ENCODE measurements at regions not wholly inside any gene's neighbourhood (a gene's known extent, or its start where the extent isn't known, plus 50 kb on each side); places are given as distances from the start of the nearest gene placed in this dataset.

- Histone ChIP-seq H3K27me3 (ENCODE audit: control insufficient read depth in 3 of 3, insufficient read depth in 3 of 3, low read length in 3 of 3) (peaks cover 0 to 2% (median 0%) of the 10 kb centered on the region in 3 donors), H3K27ac (ENCODE audit: low read depth in 1 of 3, low read length in 2 of 3) (no peak overlapping the region), H3K9me3 (ENCODE audit: control insufficient read depth in 2 of 2, insufficient read depth in 1 of 2, low read depth in 1 of 2, low read length in 1 of 2) (no peaks in the 10 kb centered on the region), H3K4me3 (ENCODE audit: low read depth in 1 of 3, low read length in 3 of 3) (no peak overlapping the region), H3K4me1 (ENCODE audit: control insufficient read depth in 3 of 3, insufficient read depth in 2 of 3, low read depth in 1 of 3, low read length in 2 of 3) (no peaks in the 10 kb centered on the region), H3K36me3 (ENCODE audit: control insufficient read depth in 3 of 3, insufficient read depth in 2 of 3, low read depth in 1 of 3, low read length in 3 of 3) (no peaks in the 10 kb centered on the region)
- FAIRE-seq (no peak), DNase-seq (no peak)
- WGBS, 3 donors = 66 to 88% (median 70%) methylated on average over 4 of the region's 4 CpGs
Measured at GRCh38 chr13:109919715-109920375, 133.5 kb upstream of the IRS2 start.

- Histone ChIP-seq H3K27me3 (ENCODE audit: control insufficient read depth in 3 of 3, insufficient read depth in 3 of 3, low read length in 3 of 3) (peaks cover 0 to 2% (median 0%) of the 10 kb centered on the region in 3 donors), H3K27ac (ENCODE audit: low read depth in 1 of 3, low read length in 2 of 3) (no peak overlapping the region), H3K4me3 (ENCODE audit: low read depth in 1 of 3, low read length in 3 of 3) (no peak overlapping the region), H3K4me1 (ENCODE audit: control insufficient read depth in 3 of 3, insufficient read depth in 2 of 3, low read depth in 1 of 3, low read length in 2 of 3) (no peaks in the 10 kb centered on the region), H3K36me3 (ENCODE audit: control insufficient read depth in 3 of 3, insufficient read depth in 2 of 3, low read depth in 1 of 3, low read length in 3 of 3) (no peaks in the 10 kb centered on the region), H3K9me3 (ENCODE audit: control insufficient read depth in 2 of 2, insufficient read depth in 1 of 2, low read depth in 1 of 2, low read length in 1 of 2) (no peaks in the 10 kb centered on the region)
- DNase-seq (no peak), FAIRE-seq (no peak)
- 83 to 87% (median 84%) methylated on average over 9 of the region's 9 CpGs for WGBS, 3 donors
Measured at GRCh38 chr13:109918179-109918711, 131.9 kb upstream of the IRS2 start.

GRCh38 chr13:109917422-109917821 lies 131.0 kb upstream of the IRS2 start:
- Histone ChIP-seq H3K9me3 (ENCODE audit: control insufficient read depth in 2 of 2, insufficient read depth in 1 of 2, low read depth in 1 of 2, low read length in 1 of 2) (no peaks in the 10 kb centered on the region), H3K4me3 (ENCODE audit: low read depth in 1 of 3, low read length in 3 of 3) (no peak overlapping the region), H3K36me3 (ENCODE audit: control insufficient read depth in 3 of 3, insufficient read depth in 2 of 3, low read depth in 1 of 3, low read length in 3 of 3) (no peaks in the 10 kb centered on the region), H3K4me1 (ENCODE audit: control insufficient read depth in 3 of 3, insufficient read depth in 2 of 3, low read depth in 1 of 3, low read length in 2 of 3) (no peaks in the 10 kb centered on the region), H3K27ac (ENCODE audit: low read depth in 1 of 3, low read length in 2 of 3) (no peak overlapping the region), H3K27me3 (ENCODE audit: control insufficient read depth in 3 of 3, insufficient read depth in 3 of 3, low read length in 3 of 3) (peaks cover 0 to 2% (median 0%) of the 10 kb centered on the region in 3 donors)
- DNase-seq (no peak), FAIRE-seq (no peak)
- WGBS, 3 donors = 31 to 57% (median 56%) methylated on average over 1 of the region's 1 CpG

GRCh38 chr13:109913936-109914510 lies 127.6 kb upstream of the IRS2 start:
- H3K4me3 ChIP-seq (ENCODE audit: low read depth in 1 of 3, low read length in 3 of 3) = no peak overlapping the region
- no peaks in the 10 kb centered on the region for H3K9me3 ChIP-seq (ENCODE audit: control insufficient read depth in 2 of 2, insufficient read depth in 1 of 2, low read depth in 1 of 2, low read length in 1 of 2)
- H3K4me1 ChIP-seq (ENCODE audit: control insufficient read depth in 3 of 3, insufficient read depth in 2 of 3, low read depth in 1 of 3, low read length in 2 of 3) = no peaks in the 10 kb centered on the region
- no peak overlapping the region for H3K27ac ChIP-seq (ENCODE audit: low read depth in 1 of 3, low read length in 2 of 3)
- no peaks in the 10 kb centered on the region for H3K27me3 ChIP-seq (ENCODE audit: control insufficient read depth in 3 of 3, insufficient read depth in 3 of 3, low read length in 3 of 3)
- 50 to 73% (median 72%) methylated on average over 3 of the region's 3 CpGs for WGBS, 3 donors
- FAIRE-seq (no peak), DNase-seq (no peak)
- no peaks in the 10 kb centered on the region for H3K36me3 ChIP-seq (ENCODE audit: control insufficient read depth in 3 of 3, insufficient read depth in 2 of 3, low read depth in 1 of 3, low read length in 3 of 3)

DNA sequence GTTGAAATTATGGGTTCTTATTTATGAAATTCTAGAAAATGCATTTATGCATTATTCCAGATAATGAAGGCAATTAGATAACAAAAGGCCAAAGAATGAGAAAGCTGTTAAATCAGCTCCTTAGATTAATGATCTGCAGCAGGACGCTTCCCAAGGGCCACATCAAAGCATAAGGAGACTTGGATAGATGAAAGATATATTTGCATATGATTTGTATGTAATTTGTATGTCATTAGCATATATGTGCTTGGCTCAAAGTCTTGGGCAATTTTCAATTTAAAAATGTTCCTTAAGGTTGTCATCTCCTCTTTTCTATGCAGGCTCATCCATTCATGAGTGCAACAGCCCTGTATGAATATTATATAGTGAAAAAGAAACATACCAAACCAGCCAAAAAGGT lies 126.8 kb upstream of the IRS2 start:
- Histone ChIP-seq H3K4me1 (ENCODE audit: control insufficient read depth in 3 of 3, insufficient read depth in 2 of 3, low read depth in 1 of 3, low read length in 2 of 3) (no peaks in the 10 kb centered on the region), H3K9me3 (ENCODE audit: control insufficient read depth in 2 of 2, insufficient read depth in 1 of 2, low read depth in 1 of 2, low read length in 1 of 2) (no peaks in the 10 kb centered on the region), H3K27me3 (ENCODE audit: control insufficient read depth in 3 of 3, insufficient read depth in 3 of 3, low read length in 3 of 3) (no peaks in the 10 kb centered on the region), H3K4me3 (ENCODE audit: low read depth in 1 of 3, low read length in 3 of 3) (no peak overlapping the region), H3K27ac (ENCODE audit: low read depth in 1 of 3, low read length in 2 of 3) (no peak overlapping the region), H3K36me3 (ENCODE audit: control insufficient read depth in 3 of 3, insufficient read depth in 2 of 3, low read depth in 1 of 3, low read length in 3 of 3) (no peaks in the 10 kb centered on the region)
- no peak for FAIRE-seq
- no peak for DNase-seq
- 55 to 69% (median 68%) methylated on average over 1 of the region's 1 CpG for WGBS, 3 donors

- H3K36me3 ChIP-seq (ENCODE audit: control insufficient read depth in 3 of 3, insufficient read depth in 2 of 3, low read depth in 1 of 3, low read length in 3 of 3) = no peaks in the 10 kb centered on the region
- WGBS, 3 donors = 59 to 77% (median 64%) methylated on average over 5 of the region's 5 CpGs
- no peak overlapping the region for H3K27ac ChIP-seq (ENCODE audit: low read depth in 1 of 3, low read length in 2 of 3)
- no peak for DNase-seq
- H3K9me3 ChIP-seq (ENCODE audit: control insufficient read depth in 2 of 2, insufficient read depth in 1 of 2, low read depth in 1 of 2, low read length in 1 of 2) = no peaks in the 10 kb centered on the region
- no peaks in the 10 kb centered on the region for H3K27me3 ChIP-seq (ENCODE audit: control insufficient read depth in 3 of 3, insufficient read depth in 3 of 3, low read length in 3 of 3)
- H3K4me3 ChIP-seq (ENCODE audit: low read depth in 1 of 3, low read length in 3 of 3) = no peak overlapping the region
- H3K4me1 ChIP-seq (ENCODE audit: control insufficient read depth in 3 of 3, insufficient read depth in 2 of 3, low read depth in 1 of 3, low read length in 2 of 3) = no peaks in the 10 kb centered on the region
- no peak for FAIRE-seq
Measured at GRCh38 chr13:109910194-109910593, 123.8 kb upstream of the IRS2 start.

DNA sequence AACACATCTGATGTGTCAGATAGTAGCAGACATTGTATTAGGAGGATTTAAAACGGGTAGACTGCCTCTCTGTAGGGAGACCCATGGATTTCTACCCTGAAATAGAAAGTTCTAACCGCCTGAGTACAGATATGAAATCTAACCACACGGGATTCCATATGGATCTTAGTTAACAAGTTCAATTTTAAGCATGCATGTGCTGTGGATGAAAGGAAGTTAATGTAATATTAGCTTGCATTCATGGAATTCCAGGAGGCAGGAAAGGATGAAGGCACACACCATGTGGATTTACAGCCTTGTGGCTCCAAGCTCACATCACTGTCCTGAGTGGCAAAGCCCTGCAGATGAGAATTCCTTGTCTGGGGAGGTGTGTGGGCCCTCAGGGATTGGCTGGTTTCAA lies 120.6 kb upstream of the IRS2 start:
- FAIRE-seq = no peak
- no peak for DNase-seq

GRCh38 chr13:109904218-109904617 lies 117.8 kb upstream of the IRS2 start:
- FAIRE-seq (no peak), DNase-seq (no peak)
- Histone ChIP-seq H3K4me1 (ENCODE audit: control insufficient read depth in 3 of 3, insufficient read depth in 2 of 3, low read depth in 1 of 3, low read length in 2 of 3) (no peaks in the 10 kb centered on the region), H3K36me3 (ENCODE audit: control insufficient read depth in 3 of 3, insufficient read depth in 2 of 3, low read depth in 1 of 3, low read length in 3 of 3) (no peaks in the 10 kb centered on the region), H3K4me3 (ENCODE audit: low read depth in 1 of 3, low read length in 3 of 3) (no peak overlapping the region), H3K9me3 (ENCODE audit: control insufficient read depth in 2 of 2, insufficient read depth in 1 of 2, low read depth in 1 of 2, low read length in 1 of 2) (no peaks in the 10 kb centered on the region), H3K27ac (ENCODE audit: low read depth in 1 of 3, low read length in 2 of 3) (no peak overlapping the region), H3K27me3 (ENCODE audit: control insufficient read depth in 3 of 3, insufficient read depth in 3 of 3, low read length in 3 of 3) (no peaks in the 10 kb centered on the region)
- WGBS, 3 donors = 56 to 66% (median 57%) methylated on average over 4 of the region's 4 CpGs

More for the DNA sequence above, 120.6 kb upstream of the IRS2 start:
- Histone ChIP-seq H3K27ac (ENCODE audit: low read depth in 1 of 3, low read length in 2 of 3) (no peak overlapping the region), H3K27me3 (ENCODE audit: control insufficient read depth in 3 of 3, insufficient read depth in 3 of 3, low read length in 3 of 3) (no peaks in the 10 kb centered on the region), H3K9me3 (ENCODE audit: control insufficient read depth in 2 of 2, insufficient read depth in 1 of 2, low read depth in 1 of 2, low read length in 1 of 2) (no peaks in the 10 kb centered on the region), H3K36me3 (ENCODE audit: control insufficient read depth in 3 of 3, insufficient read depth in 2 of 3, low read depth in 1 of 3, low read length in 3 of 3) (no peaks in the 10 kb centered on the region), H3K4me3 (ENCODE audit: low read depth in 1 of 3, low read length in 3 of 3) (no peak overlapping the region), H3K4me1 (ENCODE audit: control insufficient read depth in 3 of 3, insufficient read depth in 2 of 3, low read depth in 1 of 3, low read length in 2 of 3) (no peaks in the 10 kb centered on the region)
- WGBS, 3 donors = 63 to 66% (median 64%) methylated on average over 3 of the region's 3 CpGs
